Stomach (tissue), 4 donors: ENCODE measurements at regions not wholly inside any gene's neighbourhood (a gene's known extent, or its start where the extent isn't known, plus 50 kb on each side); places are given as distances from the start of the nearest gene placed in this dataset.

Experiments
- POLR2AphosphoS5 ChIP-seq, 3 donors: sonication (generic); formaldehyde crosslinking; IDR thresholded peaks; one replicate each; pipeline ENCODE4 v1.6.1; 2016; ENCODE audit warnings: antibody characterized with exemption in 3 of 3
- TF ChIP-seq, protein P1 (sequence below), 7 experiments: fragments of 450-650 bp in 4 of 7; fragments of 200-600 bp in 3 of 7; sonication (generic) in 3 of 7; IDR thresholded peaks; one replicate each; pipeline ENCODE4 v1.5.1; 2016 to 2019; ENCODE audit warnings: antibody characterized with exemption in 7 of 7, control low read depth in 2 of 7, mild to moderate bottlenecking in 1 of 7

DNA sequence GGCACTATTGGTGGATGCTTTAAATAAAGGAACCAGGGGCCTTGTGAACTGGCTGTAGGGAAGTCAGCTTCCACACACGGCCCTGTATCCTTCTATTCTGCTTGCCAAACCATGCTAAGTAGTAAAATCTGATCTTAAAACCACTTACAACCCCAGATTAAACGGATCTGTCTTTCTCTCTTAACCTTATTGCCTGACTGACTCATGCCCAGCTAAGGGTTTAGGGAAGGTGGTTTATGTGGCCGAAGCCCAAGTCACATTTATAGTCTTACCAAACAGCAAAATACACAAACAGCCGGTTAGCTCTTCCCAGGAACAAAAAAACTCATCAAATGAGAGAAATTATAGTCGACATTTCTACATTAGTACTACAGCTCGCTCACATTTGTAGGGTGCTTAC, 988.4 kb upstream of the TENM3 start:
- TF ChIP-seq, protein P1, sequence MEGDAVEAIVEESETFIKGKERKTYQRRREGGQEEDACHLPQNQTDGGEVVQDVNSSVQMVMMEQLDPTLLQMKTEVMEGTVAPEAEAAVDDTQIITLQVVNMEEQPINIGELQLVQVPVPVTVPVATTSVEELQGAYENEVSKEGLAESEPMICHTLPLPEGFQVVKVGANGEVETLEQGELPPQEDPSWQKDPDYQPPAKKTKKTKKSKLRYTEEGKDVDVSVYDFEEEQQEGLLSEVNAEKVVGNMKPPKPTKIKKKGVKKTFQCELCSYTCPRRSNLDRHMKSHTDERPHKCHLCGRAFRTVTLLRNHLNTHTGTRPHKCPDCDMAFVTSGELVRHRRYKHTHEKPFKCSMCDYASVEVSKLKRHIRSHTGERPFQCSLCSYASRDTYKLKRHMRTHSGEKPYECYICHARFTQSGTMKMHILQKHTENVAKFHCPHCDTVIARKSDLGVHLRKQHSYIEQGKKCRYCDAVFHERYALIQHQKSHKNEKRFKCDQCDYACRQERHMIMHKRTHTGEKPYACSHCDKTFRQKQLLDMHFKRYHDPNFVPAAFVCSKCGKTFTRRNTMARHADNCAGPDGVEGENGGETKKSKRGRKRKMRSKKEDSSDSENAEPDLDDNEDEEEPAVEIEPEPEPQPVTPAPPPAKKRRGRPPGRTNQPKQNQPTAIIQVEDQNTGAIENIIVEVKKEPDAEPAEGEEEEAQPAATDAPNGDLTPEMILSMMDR (IDR thresholded peaks at IDR 0.05): no peak
- no peak for TF ChIP-seq POLR2AphosphoS5 (IDR thresholded peaks at IDR 0.05)
